GM23338 (cell line): ENCODE measurements at regions not wholly inside any gene's neighbourhood (a gene's known extent, or its start where the extent isn't known, plus 50 kb on each side); places are given as distances from the start of the nearest gene placed in this dataset.

ENCODE experiments used
- ATAC-seq: fragments of 200-7000 bp; cut with Tn5 transposase; 3 replicates; pipeline ENCODE4 v1.9.1; 2020
- DNase-seq: peaks from one replicate; pipeline ENCODE4 v3.0.0-alpha.2; 2015; ENCODE audit warnings: low spot score
- H2AFZ ChIP-seq: fragments of 200-600 bp; sonication (generic); 2 replicates; pipeline ENCODE4 v1.8.0; 2016; ENCODE audit warnings: antibody characterized with exemption, mild to moderate bottlenecking, moderate library complexity
- H3F3A ChIP-seq: fragments of 200-600 bp; sonication (generic); replicated peaks from 2 replicates; pipeline ENCODE4 v1.8.0; 2017; ENCODE audit warnings: antibody characterized with exemption, mixed run types, low read depth
- H3K27ac ChIP-seq: fragments of 200-600 bp; sonication (generic); 2 replicates; pipeline ENCODE4 v1.6.1; 2016; ENCODE audit warnings: low read depth
- H3K27me3 ChIP-seq: fragments of 200-600 bp; sonication (generic); 2 replicates; pipeline ENCODE4 v1.8.0; 2016; ENCODE audit warnings: mild to moderate bottlenecking, mixed run types, moderate library complexity; ENCODE audit not compliant: insufficient read depth
- H3K36me3 ChIP-seq: fragments of 200-600 bp; sonication (generic); 2 replicates; pipeline ENCODE4 v1.8.0; 2016; ENCODE audit warnings: mild to moderate bottlenecking; ENCODE audit not compliant: insufficient read depth
- H3K4me1 ChIP-seq: fragments of 200-600 bp; sonication (generic); 2 replicates; pipeline ENCODE4 v1.8.0; 2016; ENCODE audit warnings: mild to moderate bottlenecking, moderate library complexity; ENCODE audit not compliant: insufficient read depth
- H3K4me2 ChIP-seq: fragments of 200-600 bp; sonication (generic); 2 replicates; pipeline ENCODE4 v1.7.1; 2017; ENCODE audit warnings: mixed run types
- H3K4me3 ChIP-seq: fragments of 200-600 bp; sonication (generic); 2 replicates; pipeline ENCODE4 v1.6.1; 2016; ENCODE audit warnings: mixed run types
- H3K79me2 ChIP-seq: fragments of 200-600 bp; sonication (generic); replicated peaks from 2 replicates; pipeline ENCODE4 v1.8.0; 2017; ENCODE audit warnings: mild to moderate bottlenecking; ENCODE audit not compliant: insufficient read depth
- H3K9me2 ChIP-seq: fragments of 200-600 bp; sonication (generic); 2 replicates; pipeline ENCODE4 v1.8.0; 2017; ENCODE audit not compliant: insufficient read depth
- H4K20me1 ChIP-seq: fragments of 200-600 bp; sonication (generic); replicated peaks from 2 replicates; pipeline ENCODE4 v1.8.0; 2017; ENCODE audit warnings: mild to moderate bottlenecking; ENCODE audit not compliant: insufficient read depth
- H3K27ac Mint-ChIP-seq: 2 replicates; pipeline ENCODE4 v1.8.0; 2020; ENCODE audit warnings: inconsistent platforms, mild to moderate bottlenecking, moderate library complexity, mixed read lengths
- H3K27me3 Mint-ChIP-seq: 3 replicates; pipeline ENCODE4 v1.8.0; 2022; ENCODE audit warnings: low read depth, mild to moderate bottlenecking, moderate library complexity, mixed read lengths, inconsistent platforms; ENCODE audit not compliant: insufficient read depth, poor library complexity
- H3K36me3 Mint-ChIP-seq: 3 replicates; pipeline ENCODE4 v1.8.0; 2021; ENCODE audit warnings: low read depth, mild to moderate bottlenecking, inconsistent platforms, moderate library complexity, mixed read lengths
- H3K4me1 Mint-ChIP-seq: 3 replicates; pipeline ENCODE4 v1.8.0; 2020; ENCODE audit warnings: mild to moderate bottlenecking, inconsistent platforms, mixed read lengths
- H3K4me3 Mint-ChIP-seq: 3 replicates; pipeline ENCODE4 v1.8.0; 2021; ENCODE audit warnings: moderate library complexity, mild to moderate bottlenecking, inconsistent platforms, mixed read lengths
- H3K9me3 Mint-ChIP-seq: 3 replicates; pipeline ENCODE4 v1.8.0; 2020; ENCODE audit warnings: moderate library complexity, mild to moderate bottlenecking, inconsistent platforms, mixed read lengths
- CREB1 ChIP-seq: fragments of 250-450 bp; sonication (Bioruptor Pico); IDR thresholded peaks from 2 replicates; pipeline ENCODE4 v1.5.0; 2020; ENCODE audit warnings: low read depth, mild to moderate bottlenecking, moderate library complexity
- EZH2 ChIP-seq: fragments of 200-600 bp; sonication (generic); IDR thresholded peaks from one replicate; pipeline ENCODE4 v1.8.0; 2017; ENCODE audit warnings: antibody characterized with exemption, mild to moderate bottlenecking, low read depth; ENCODE audit not compliant: unreplicated experiment
- EZH2phosphoT487 ChIP-seq: fragments of 200-600 bp; sonication (generic); IDR thresholded peaks from one replicate; pipeline ENCODE4 v1.8.1; 2018; ENCODE audit warnings: antibody characterized with exemption; ENCODE audit not compliant: unreplicated experiment
- JUNB ChIP-seq: IDR thresholded peaks from one replicate; pipeline ENCODE4 v1.6.1; 2016; ENCODE audit warnings: antibody characterized with exemption; ENCODE audit not compliant: unreplicated experiment
- NANOG ChIP-seq: IDR thresholded peaks from 2 replicates; pipeline ENCODE4 v1.6.1; 2016; ENCODE audit warnings: antibody characterized with exemption, borderline replicate concordance
- POLR2AphosphoS5 ChIP-seq: IDR thresholded peaks from 2 replicates; pipeline ENCODE4 v1.6.1; 2016; ENCODE audit warnings: antibody characterized with exemption, low read depth
- STAT1 ChIP-seq: IDR thresholded peaks from one replicate; pipeline ENCODE4 v1.6.1; 2016; ENCODE audit warnings: antibody characterized with exemption; ENCODE audit not compliant: unreplicated experiment
- ZNF114 ChIP-seq: fragments of 250-450 bp; sonication (Bioruptor Pico); IDR thresholded peaks from 2 replicates; pipeline ENCODE4 v1.5.0; 2020; ENCODE audit warnings: mild to moderate bottlenecking, moderate library complexity
- ZNF331 ChIP-seq: fragments of 250-450 bp; sonication (Bioruptor Pico); IDR thresholded peaks from 2 replicates; pipeline ENCODE4 v1.5.0; 2020; ENCODE audit warnings: low read depth, mild to moderate bottlenecking, moderate library complexity
- TF ChIP-seq, protein P1 (sequence below): IDR thresholded peaks from 2 replicates; pipeline ENCODE4 v1.6.1; 2016; ENCODE audit warnings: antibody characterized with exemption
- TF ChIP-seq, protein P2 (sequence below): fragments of 250-450 bp; sonication (Bioruptor Pico); IDR thresholded peaks from 2 replicates; pipeline ENCODE4 v1.5.0; 2020; ENCODE audit warnings: mild to moderate bottlenecking, moderate library complexity
- TF ChIP-seq, protein P3 (sequence below), 2 experiments: fragments of 200-600 bp in 1 of 2; sonication (generic) in 1 of 2; conservative IDR thresholded peaks; 2 replicates each; pipeline versions ENCODE4 v1.5.1 to v1.6.1; 2016 to 2017; ENCODE audit warnings: antibody characterized with exemption in 2 of 2, low read depth in 2 of 2, mild to moderate bottlenecking in 2 of 2, moderate library complexity in 1 of 2
- TF ChIP-seq, protein P4 (sequence below): IDR thresholded peaks from one replicate; pipeline ENCODE4 v1.6.1; 2018; ENCODE audit warnings: antibody characterized with exemption; ENCODE audit not compliant: unreplicated experiment

DNA sequence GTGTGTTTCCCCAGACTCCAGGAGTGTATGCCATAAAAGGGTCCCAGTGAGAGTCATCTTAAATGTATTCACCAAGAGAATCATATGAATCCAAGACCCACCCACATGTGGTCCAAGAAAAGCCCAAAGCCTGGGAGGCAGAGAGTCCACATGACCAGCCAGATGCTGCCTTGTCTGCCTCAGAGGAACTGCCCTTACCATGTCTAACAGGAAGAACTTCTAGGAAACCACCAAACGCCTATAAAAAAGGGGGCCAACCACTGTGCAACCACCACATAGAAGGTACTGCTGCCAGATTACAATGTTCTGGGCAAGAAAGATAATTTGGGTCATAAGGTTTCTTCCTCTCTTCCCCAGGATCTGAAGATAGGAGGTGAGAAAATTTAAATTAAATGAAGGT lies 129.8 kb upstream of the SLC24A2 start:
- H3K27ac Mint-ChIP-seq, result no peak overlapping the region
- H3K4me1 Mint-ChIP-seq, result peaks cover 15% of the 10 kb centered on the region; the same call in 2 of the 3 replicates
- H3K4me1 ChIP-seq, result no peaks in the 10 kb centered on the region

More for the DNA sequence above, 129.8 kb upstream of the SLC24A2 start:
- Histone ChIP-seq H2AFZ (no peak overlapping the region), H3K27me3 (no peaks in the 10 kb centered on the region), H3K36me3 (no peaks in the 10 kb centered on the region), H4K20me1 (no peaks in the 10 kb centered on the region), H3K79me2 (no peaks in the 10 kb centered on the region), H3K27ac (no peak overlapping the region), H3F3A (no peaks in the 10 kb centered on the region), H3K9me2 (no peaks in the 10 kb centered on the region), H3K4me3 (no peak overlapping the region), H3K4me2 (no peak overlapping the region)
- no peak for DNase-seq
- no peaks in the 10 kb centered on the region for H3K36me3 Mint-ChIP-seq
- H3K9me3 Mint-ChIP-seq, result no peaks in the 10 kb centered on the region; the same call in 2 of the 3 replicates
- ATAC-seq, result no peak
- no peak overlapping the region for H3K4me3 Mint-ChIP-seq
- H3K27me3 Mint-ChIP-seq, result no peaks in the 10 kb centered on the region
- TF ChIP-seq NANOG (no peak), ZNF114 (CRISPR knock-in tag) (no peak), ZNF331 (CRISPR knock-in tag) (no peak), JUNB (no peak), EZH2phosphoT487 (no peak), CREB1 (no peak), EZH2 (no peak), STAT1 (no peak), POLR2AphosphoS5 (no peak)
- TF ChIP-seq, protein P1, sequence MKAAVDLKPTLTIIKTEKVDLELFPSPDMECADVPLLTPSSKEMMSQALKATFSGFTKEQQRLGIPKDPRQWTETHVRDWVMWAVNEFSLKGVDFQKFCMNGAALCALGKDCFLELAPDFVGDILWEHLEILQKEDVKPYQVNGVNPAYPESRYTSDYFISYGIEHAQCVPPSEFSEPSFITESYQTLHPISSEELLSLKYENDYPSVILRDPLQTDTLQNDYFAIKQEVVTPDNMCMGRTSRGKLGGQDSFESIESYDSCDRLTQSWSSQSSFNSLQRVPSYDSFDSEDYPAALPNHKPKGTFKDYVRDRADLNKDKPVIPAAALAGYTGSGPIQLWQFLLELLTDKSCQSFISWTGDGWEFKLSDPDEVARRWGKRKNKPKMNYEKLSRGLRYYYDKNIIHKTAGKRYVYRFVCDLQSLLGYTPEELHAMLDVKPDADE, result no peak
- TF ChIP-seq, protein P2, sequence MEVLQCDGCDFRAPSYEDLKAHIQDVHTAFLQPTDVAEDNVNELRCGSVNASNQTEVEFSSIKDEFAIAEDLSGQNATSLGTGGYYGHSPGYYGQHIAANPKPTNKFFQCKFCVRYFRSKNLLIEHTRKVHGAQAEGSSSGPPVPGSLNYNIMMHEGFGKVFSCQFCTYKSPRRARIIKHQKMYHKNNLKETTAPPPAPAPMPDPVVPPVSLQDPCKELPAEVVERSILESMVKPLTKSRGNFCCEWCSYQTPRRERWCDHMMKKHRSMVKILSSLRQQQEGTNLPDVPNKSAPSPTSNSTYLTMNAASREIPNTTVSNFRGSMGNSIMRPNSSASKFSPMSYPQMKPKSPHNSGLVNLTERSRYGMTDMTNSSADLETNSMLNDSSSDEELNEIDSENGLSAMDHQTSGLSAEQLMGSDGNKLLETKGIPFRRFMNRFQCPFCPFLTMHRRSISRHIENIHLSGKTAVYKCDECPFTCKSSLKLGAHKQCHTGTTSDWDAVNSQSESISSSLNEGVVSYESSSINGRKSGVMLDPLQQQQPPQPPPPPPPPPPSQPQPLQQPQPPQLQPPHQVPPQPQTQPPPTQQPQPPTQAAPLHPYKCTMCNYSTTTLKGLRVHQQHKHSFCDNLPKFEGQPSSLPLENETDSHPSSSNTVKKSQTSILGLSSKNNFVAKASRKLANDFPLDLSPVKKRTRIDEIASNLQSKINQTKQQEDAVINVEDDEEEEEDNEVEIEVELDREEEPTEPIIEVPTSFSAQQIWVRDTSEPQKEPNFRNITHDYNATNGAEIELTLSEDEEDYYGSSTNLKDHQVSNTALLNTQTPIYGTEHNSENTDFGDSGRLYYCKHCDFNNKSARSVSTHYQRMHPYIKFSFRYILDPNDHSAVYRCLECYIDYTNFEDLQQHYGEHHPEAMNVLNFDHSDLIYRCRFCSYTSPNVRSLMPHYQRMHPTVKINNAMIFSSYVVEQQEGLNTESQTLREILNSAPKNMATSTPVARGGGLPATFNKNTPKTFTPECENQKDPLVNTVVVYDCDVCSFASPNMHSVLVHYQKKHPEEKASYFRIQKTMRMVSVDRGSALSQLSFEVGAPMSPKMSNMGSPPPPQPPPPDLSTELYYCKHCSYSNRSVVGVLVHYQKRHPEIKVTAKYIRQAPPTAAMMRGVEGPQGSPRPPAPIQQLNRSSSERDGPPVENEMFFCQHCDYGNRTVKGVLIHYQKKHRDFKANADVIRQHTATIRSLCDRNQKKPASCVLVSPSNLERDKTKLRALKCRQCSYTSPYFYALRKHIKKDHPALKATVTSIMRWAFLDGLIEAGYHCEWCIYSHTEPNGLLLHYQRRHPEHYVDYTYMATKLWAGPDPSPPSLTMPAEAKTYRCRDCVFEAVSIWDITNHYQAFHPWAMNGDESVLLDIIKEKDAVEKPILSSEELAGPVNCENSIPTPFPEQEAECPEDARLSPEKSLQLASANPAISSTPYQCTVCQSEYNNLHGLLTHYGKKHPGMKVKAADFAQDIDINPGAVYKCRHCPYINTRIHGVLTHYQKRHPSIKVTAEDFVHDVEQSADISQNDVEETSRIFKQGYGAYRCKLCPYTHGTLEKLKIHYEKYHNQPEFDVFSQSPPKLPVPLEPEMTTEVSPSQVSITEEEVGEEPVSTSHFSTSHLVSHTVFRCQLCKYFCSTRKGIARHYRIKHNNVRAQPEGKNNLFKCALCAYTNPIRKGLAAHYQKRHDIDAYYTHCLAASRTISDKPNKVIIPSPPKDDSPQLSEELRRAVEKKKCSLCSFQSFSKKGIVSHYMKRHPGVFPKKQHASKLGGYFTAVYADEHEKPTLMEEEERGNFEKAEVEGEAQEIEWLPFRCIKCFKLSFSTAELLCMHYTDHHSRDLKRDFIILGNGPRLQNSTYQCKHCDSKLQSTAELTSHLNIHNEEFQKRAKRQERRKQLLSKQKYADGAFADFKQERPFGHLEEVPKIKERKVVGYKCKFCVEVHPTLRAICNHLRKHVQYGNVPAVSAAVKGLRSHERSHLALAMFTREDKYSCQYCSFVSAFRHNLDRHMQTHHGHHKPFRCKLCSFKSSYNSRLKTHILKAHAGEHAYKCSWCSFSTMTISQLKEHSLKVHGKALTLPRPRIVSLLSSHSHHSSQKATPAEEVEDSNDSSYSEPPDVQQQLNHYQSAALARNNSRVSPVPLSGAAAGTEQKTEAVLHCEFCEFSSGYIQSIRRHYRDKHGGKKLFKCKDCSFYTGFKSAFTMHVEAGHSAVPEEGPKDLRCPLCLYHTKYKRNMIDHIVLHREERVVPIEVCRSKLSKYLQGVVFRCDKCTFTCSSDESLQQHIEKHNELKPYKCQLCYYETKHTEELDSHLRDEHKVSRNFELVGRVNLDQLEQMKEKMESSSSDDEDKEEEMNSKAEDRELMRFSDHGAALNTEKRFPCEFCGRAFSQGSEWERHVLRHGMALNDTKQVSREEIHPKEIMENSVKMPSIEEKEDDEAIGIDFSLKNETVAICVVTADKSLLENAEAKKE (CRISPR knock-in tag), result no peak
- TF ChIP-seq, protein P3, sequence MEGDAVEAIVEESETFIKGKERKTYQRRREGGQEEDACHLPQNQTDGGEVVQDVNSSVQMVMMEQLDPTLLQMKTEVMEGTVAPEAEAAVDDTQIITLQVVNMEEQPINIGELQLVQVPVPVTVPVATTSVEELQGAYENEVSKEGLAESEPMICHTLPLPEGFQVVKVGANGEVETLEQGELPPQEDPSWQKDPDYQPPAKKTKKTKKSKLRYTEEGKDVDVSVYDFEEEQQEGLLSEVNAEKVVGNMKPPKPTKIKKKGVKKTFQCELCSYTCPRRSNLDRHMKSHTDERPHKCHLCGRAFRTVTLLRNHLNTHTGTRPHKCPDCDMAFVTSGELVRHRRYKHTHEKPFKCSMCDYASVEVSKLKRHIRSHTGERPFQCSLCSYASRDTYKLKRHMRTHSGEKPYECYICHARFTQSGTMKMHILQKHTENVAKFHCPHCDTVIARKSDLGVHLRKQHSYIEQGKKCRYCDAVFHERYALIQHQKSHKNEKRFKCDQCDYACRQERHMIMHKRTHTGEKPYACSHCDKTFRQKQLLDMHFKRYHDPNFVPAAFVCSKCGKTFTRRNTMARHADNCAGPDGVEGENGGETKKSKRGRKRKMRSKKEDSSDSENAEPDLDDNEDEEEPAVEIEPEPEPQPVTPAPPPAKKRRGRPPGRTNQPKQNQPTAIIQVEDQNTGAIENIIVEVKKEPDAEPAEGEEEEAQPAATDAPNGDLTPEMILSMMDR (conservative IDR thresholded peaks at IDR 0.05; ENCODE audit: low read depth in 2 of 2), result no peak
- TF ChIP-seq, protein P4, sequence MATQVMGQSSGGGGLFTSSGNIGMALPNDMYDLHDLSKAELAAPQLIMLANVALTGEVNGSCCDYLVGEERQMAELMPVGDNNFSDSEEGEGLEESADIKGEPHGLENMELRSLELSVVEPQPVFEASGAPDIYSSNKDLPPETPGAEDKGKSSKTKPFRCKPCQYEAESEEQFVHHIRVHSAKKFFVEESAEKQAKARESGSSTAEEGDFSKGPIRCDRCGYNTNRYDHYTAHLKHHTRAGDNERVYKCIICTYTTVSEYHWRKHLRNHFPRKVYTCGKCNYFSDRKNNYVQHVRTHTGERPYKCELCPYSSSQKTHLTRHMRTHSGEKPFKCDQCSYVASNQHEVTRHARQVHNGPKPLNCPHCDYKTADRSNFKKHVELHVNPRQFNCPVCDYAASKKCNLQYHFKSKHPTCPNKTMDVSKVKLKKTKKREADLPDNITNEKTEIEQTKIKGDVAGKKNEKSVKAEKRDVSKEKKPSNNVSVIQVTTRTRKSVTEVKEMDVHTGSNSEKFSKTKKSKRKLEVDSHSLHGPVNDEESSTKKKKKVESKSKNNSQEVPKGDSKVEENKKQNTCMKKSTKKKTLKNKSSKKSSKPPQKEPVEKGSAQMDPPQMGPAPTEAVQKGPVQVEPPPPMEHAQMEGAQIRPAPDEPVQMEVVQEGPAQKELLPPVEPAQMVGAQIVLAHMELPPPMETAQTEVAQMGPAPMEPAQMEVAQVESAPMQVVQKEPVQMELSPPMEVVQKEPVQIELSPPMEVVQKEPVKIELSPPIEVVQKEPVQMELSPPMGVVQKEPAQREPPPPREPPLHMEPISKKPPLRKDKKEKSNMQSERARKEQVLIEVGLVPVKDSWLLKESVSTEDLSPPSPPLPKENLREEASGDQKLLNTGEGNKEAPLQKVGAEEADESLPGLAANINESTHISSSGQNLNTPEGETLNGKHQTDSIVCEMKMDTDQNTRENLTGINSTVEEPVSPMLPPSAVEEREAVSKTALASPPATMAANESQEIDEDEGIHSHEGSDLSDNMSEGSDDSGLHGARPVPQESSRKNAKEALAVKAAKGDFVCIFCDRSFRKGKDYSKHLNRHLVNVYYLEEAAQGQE, result no peak
